ENCODE measurements at regions not wholly inside any gene's neighbourhood (a gene's known extent, or its start where the extent isn't known, plus 50 kb on each side); places are given as distances from the start of the nearest gene placed in this dataset.

DNA sequence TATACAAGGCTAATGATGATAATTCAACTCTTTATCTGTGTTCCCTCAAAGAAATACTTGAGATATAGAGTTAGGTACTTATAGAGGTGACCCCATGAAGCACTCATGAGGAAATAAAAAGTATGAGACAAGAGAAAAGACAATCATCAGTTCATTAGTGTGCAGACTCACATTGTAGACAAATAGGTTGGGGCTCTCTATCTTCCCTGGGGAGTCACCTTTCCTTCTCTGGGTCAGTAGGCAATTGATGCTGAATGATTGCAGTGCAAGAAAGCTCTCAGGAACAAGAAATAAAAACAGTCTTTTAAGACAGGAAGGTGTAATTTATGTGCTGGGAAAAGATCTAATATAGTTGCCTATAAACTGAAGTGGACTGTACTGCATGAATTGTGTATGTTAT lies 1357.6 kb upstream of the EPHA6 start:
- H3K4me1 ChIP-seq = no peaks in the 10 kb centered on the region
- H3K36me3 ChIP-seq (ENCODE audit: control insufficient read depth, insufficient read depth, low read length) = no peaks in the 10 kb centered on the region
- no peak overlapping the region for H3K27ac ChIP-seq
- no peak overlapping the region for H3K9ac ChIP-seq
- no peak overlapping the region for H2AFZ ChIP-seq
- no peak overlapping the region for H3K4me2 ChIP-seq (ENCODE audit: low read length)
- H3K9me3 ChIP-seq (ENCODE audit: control insufficient read depth, low read length) = no peaks in the 10 kb centered on the region
- no peak overlapping the region for H3K4me3 ChIP-seq (ENCODE audit: low read depth, low read length)
- H3K79me2 ChIP-seq = no peaks in the 10 kb centered on the region
- H3K27me3 ChIP-seq (ENCODE audit: control insufficient read depth, insufficient read depth, low read length) = no peaks in the 10 kb centered on the region
- TF ChIP-seq CTCF (IDR thresholded peaks at IDR 0.05) = no peak

- no peak overlapping the region for H3K27ac ChIP-seq
These were observed 1354.7 kb upstream of the EPHA6 start for GRCh38 chr3:95459706-95460105.

DNA sequence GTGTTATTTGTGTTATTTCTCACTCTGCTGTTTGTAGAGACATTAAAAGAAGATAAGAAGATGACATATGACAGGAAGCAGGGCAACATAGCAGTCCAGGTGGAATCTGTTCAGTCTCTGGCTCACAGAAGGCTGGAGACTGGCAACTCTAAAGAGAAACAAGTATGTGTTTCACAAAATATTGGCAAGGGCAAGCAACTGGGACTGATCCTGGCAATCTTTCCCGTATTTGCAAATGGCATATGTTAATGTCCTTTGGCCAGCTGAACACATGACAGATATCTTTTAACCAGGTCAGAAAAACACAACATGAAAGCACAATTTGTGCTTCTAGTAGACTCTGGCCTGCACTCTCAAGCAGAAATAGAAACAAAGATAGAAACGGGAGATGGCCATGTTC lies 1354.1 kb upstream of the EPHA6 start:
- H3K36me3 ChIP-seq (ENCODE audit: control insufficient read depth, insufficient read depth, low read length) = no peaks in the 10 kb centered on the region
- no peak overlapping the region for H3K27ac ChIP-seq
- TF ChIP-seq CTCF (IDR thresholded peaks at IDR 0.05) = no peak
- H3K4me3 ChIP-seq (ENCODE audit: low read depth, low read length) = no peak overlapping the region
- no peaks in the 10 kb centered on the region for H3K79me2 ChIP-seq
- H3K4me2 ChIP-seq (ENCODE audit: low read length) = no peak overlapping the region
- no peak overlapping the region for H2AFZ ChIP-seq
- no peaks in the 10 kb centered on the region for H3K4me1 ChIP-seq
- no peak overlapping the region for H3K9ac ChIP-seq
- H3K9me3 ChIP-seq (ENCODE audit: control insufficient read depth, low read length) = no peaks in the 10 kb centered on the region
- H3K27me3 ChIP-seq (ENCODE audit: control insufficient read depth, insufficient read depth, low read length) = no peaks in the 10 kb centered on the region

More at GRCh38 chr3:95459706-95460105, 1354.7 kb upstream of the EPHA6 start:
- Histone ChIP-seq H3K9ac (no peak overlapping the region), H2AFZ (no peak overlapping the region), H3K36me3 (ENCODE audit: control insufficient read depth, insufficient read depth, low read length) (no peaks in the 10 kb centered on the region), H3K4me1 (no peaks in the 10 kb centered on the region), H3K79me2 (no peaks in the 10 kb centered on the region), H3K27me3 (ENCODE audit: control insufficient read depth, insufficient read depth, low read length) (no peaks in the 10 kb centered on the region), H3K4me2 (ENCODE audit: low read length) (no peak overlapping the region), H3K4me3 (ENCODE audit: low read depth, low read length) (no peak overlapping the region), H3K9me3 (ENCODE audit: control insufficient read depth, low read length) (no peaks in the 10 kb centered on the region)
- no peak for TF ChIP-seq CTCF (IDR thresholded peaks at IDR 0.05)

GRCh38 chr3:95462161-95462560 lies 1352.2 kb upstream of the EPHA6 start:
- H3K4me2 ChIP-seq (ENCODE audit: low read length) = no peak overlapping the region
- no peaks in the 10 kb centered on the region for H3K36me3 ChIP-seq (ENCODE audit: control insufficient read depth, insufficient read depth, low read length)
- H3K4me1 ChIP-seq = no peaks in the 10 kb centered on the region
- H3K9me3 ChIP-seq (ENCODE audit: control insufficient read depth, low read length) = no peaks in the 10 kb centered on the region
- H3K27me3 ChIP-seq (ENCODE audit: control insufficient read depth, insufficient read depth, low read length) = no peaks in the 10 kb centered on the region
- no peak overlapping the region for H3K27ac ChIP-seq
- H3K9ac ChIP-seq = no peak overlapping the region
- no peak overlapping the region for H3K4me3 ChIP-seq (ENCODE audit: low read depth, low read length)
- no peak for TF ChIP-seq CTCF (IDR thresholded peaks at IDR 0.05)
- no peaks in the 10 kb centered on the region for H3K79me2 ChIP-seq
- no peak overlapping the region for H2AFZ ChIP-seq

- H3K4me2 ChIP-seq (ENCODE audit: low read length) = no peak overlapping the region
- no peak overlapping the region for H2AFZ ChIP-seq
- H3K9ac ChIP-seq = no peak overlapping the region
- TF ChIP-seq CTCF (IDR thresholded peaks at IDR 0.05) = no peak
- H3K79me2 ChIP-seq = no peaks in the 10 kb centered on the region
- no peaks in the 10 kb centered on the region for H3K27me3 ChIP-seq (ENCODE audit: control insufficient read depth, insufficient read depth, low read length)
- H3K9me3 ChIP-seq (ENCODE audit: control insufficient read depth, low read length) = no peaks in the 10 kb centered on the region
- H3K36me3 ChIP-seq (ENCODE audit: control insufficient read depth, insufficient read depth, low read length) = no peaks in the 10 kb centered on the region
- H3K4me1 ChIP-seq = no peaks in the 10 kb centered on the region
- no peak overlapping the region for H3K27ac ChIP-seq
- no peak overlapping the region for H3K4me3 ChIP-seq (ENCODE audit: low read depth, low read length)
These were observed 1350.0 kb upstream of the EPHA6 start for GRCh38 chr3:95464346-95464745.

All from parathyroid adenoma (tissue), 2 donors.